Peyer's patch (tissue), 4 donors: ENCODE measurements at regions not wholly inside any gene's neighbourhood (a gene's known extent, or its start where the extent isn't known, plus 50 kb on each side); places are given as distances from the start of the nearest gene placed in this dataset.

Experiments used
- CTCF ChIP-seq, 6 experiments: fragments of 450-650 bp in 4 of 6; fragments of 200-600 bp in 2 of 6; sonication (generic) in 1 of 6; IDR thresholded peaks; one replicate each; pipeline ENCODE4 v1.5.1; 2017 to 2019; ENCODE audit warnings: antibody characterized with exemption in 6 of 6, mild to moderate bottlenecking in 3 of 6, moderate library complexity in 1 of 6
- POLR2A ChIP-seq, 2 donors: fragments of 450-650 bp; IDR thresholded peaks; one replicate each; pipeline ENCODE4 v1.5.1; 2017; ENCODE audit warnings: antibody characterized with exemption in 2 of 2, mild to moderate bottlenecking in 2 of 2, moderate library complexity in 2 of 2

GRCh38 chr10:110407301-110408170 is 90.2 kb upstream of the DUSP5 start:
- no peak for TF ChIP-seq CTCF (IDR thresholded peaks at IDR 0.05)
- TF ChIP-seq POLR2A (IDR thresholded peaks at IDR 0.05): no peak
